Common myeloid progenitor, CD34-positive (primary cell): ENCODE measurements at regions not wholly inside any gene's neighbourhood (a gene's known extent, or its start where the extent isn't known, plus 50 kb on each side); places are given as distances from the start of the nearest gene placed in this dataset.
"Not testable (repeated sequence)": the region's sequence is repeated elsewhere in the genome, so short reads cannot be mapped to it uniquely, and the experiment has no call there.

Experiments
- CTCF ChIA-PET: fragments of 350-600 bp; sonication (Branson Sonifier 250); formaldehyde crosslinking; loops from one replicate; lab custom pipeline; 2021; ENCODE audit warnings: antibody characterized with exemption; lab: Charles Lee
- POLR2A ChIA-PET: fragments of 350-600 bp; sonication (Branson Sonifier 250); formaldehyde crosslinking; loops from one replicate; lab custom pipeline; 2021; ENCODE audit warnings: antibody characterized with exemption; lab: Charles Lee
- DNase-seq, 3 donors: peaks; one replicate each; pipeline versions ENCODE4 v3.0.0 to v3.0.0-alpha.2; 2013
- H3K27ac ChIP-seq, 2 experiments: 1 replicate in 1 of 2; 2 replicates in 1 of 2; pipeline ENCODE4 v1.7.0; 2013; ENCODE audit warnings: inconsistent platforms in 2 of 2, low read length in 2 of 2, mild to moderate bottlenecking in 2 of 2, low read depth in 1 of 2, moderate library complexity in 1 of 2; ENCODE audit not compliant: severe bottlenecking in 2 of 2, insufficient read depth in 1 of 2, poor library complexity in 1 of 2
- H3K27me3 ChIP-seq, 5 experiments: replicated peaks in 2 of 5; 1 replicate in 3 of 5; 2 replicates in 2 of 5; pipeline versions ENCODE4 v1.6.1 to v1.7.0; 2013; ENCODE audit warnings: low read length in 4 of 5, mild to moderate bottlenecking in 2 of 5, moderate library complexity in 2 of 5, inconsistent platforms in 1 of 5; ENCODE audit not compliant: insufficient read depth in 5 of 5, control insufficient read depth in 4 of 5
- H3K36me3 ChIP-seq, 4 experiments: 1 replicate in 2 of 4; 2 replicates in 2 of 4; pipeline versions ENCODE4 v1.6.1 to v1.7.0; 2013; ENCODE audit warnings: low read length in 3 of 4, control low read depth in 1 of 4, mild to moderate bottlenecking in 1 of 4; ENCODE audit not compliant: control insufficient read depth in 4 of 4, insufficient read depth in 4 of 4
- H3K4me1 ChIP-seq, 4 experiments: 1 replicate in 3 of 4; 2 replicates in 1 of 4; pipeline versions ENCODE4 v1.6.1 to v1.7.1; 2013; ENCODE audit warnings: low read length in 3 of 4, mild to moderate bottlenecking in 3 of 4, control low read depth in 1 of 4, inconsistent platforms in 1 of 4, moderate library complexity in 1 of 4; ENCODE audit not compliant: control insufficient read depth in 4 of 4, insufficient read depth in 4 of 4; ENCODE audit errors: control extremely low read depth in 1 of 4
- H3K4me3 ChIP-seq, 7 experiments: 1 replicate in 4 of 7; 2 replicates in 3 of 7; pipeline versions ENCODE4 v1.5.1 to v1.7.0; 2013; ENCODE audit warnings: mild to moderate bottlenecking in 7 of 7, low read length in 6 of 7, moderate library complexity in 6 of 7, inconsistent platforms in 2 of 7, low read depth in 2 of 7, control low read depth in 1 of 7; ENCODE audit not compliant: insufficient read depth in 4 of 7, control insufficient read depth in 1 of 7; ENCODE audit errors: extremely low read depth in 1 of 7
- H3K9me3 ChIP-seq, 5 experiments: 1 replicate in 4 of 5; 2 replicates in 1 of 5; pipeline versions ENCODE4 v1.6.1 to v1.7.1; 2013; ENCODE audit warnings: low read length in 4 of 5, mild to moderate bottlenecking in 2 of 5, inconsistent platforms in 1 of 5, low read depth in 1 of 5, moderate library complexity in 1 of 5; ENCODE audit not compliant: control insufficient read depth in 4 of 5, insufficient read depth in 2 of 5; ENCODE audit errors: control extremely low read depth in 1 of 5
- WGBS: methylation state at CpG from one replicate; pipeline ENCODE4 v1.1.5; 2013; ENCODE audit not compliant: insufficient coverage; 5-methylcytosine and 5-hydroxymethylcytosine counted together

GRCh38 chr13:37179645-37180044, 74.2 kb upstream of the CSNK1A1L start:
- H3K27me3 ChIP-seq = no peaks in the 10 kb centered on the region
- no peaks in the 10 kb centered on the region for H3K9me3 ChIP-seq
- no peaks in the 10 kb centered on the region for H3K36me3 ChIP-seq
- POLR2A ChIA-PET = no interaction called here
- DNase-seq = no peak
- H3K27ac ChIP-seq = no peak overlapping the region
- no peak overlapping the region for H3K4me3 ChIP-seq
- WGBS = no CpG with 5 or more reads among the region's 4 CpGs
- CTCF ChIA-PET = no interaction called here
- no peaks in the 10 kb centered on the region for H3K4me1 ChIP-seq

- POLR2A ChIA-PET = no interaction called here
- no peaks in the 10 kb centered on the region for H3K9me3 ChIP-seq
- H3K4me1 ChIP-seq = no peaks in the 10 kb centered on the region
- H3K36me3 ChIP-seq = no peaks in the 10 kb centered on the region
- H3K27me3 ChIP-seq = no peaks in the 10 kb centered on the region
- no peak overlapping the region for H3K4me3 ChIP-seq
- 100% methylated on average over 1 of the region's 3 CpGs for whole genome bisulfite sequencing
- H3K27ac ChIP-seq = no peak overlapping the region
- CTCF ChIA-PET = no interaction called here
- no peak for DNase-seq
These were observed 71.7 kb upstream of the CSNK1A1L start for GRCh38 chr13:37177125-37177524.

GRCh38 chr13:37175996-37176395, 70.5 kb upstream of the CSNK1A1L start:
- WGBS = 36% methylated on average over 1 of the region's 2 CpGs
- no peaks in the 10 kb centered on the region for H3K4me1 ChIP-seq
- H3K36me3 ChIP-seq = no peaks in the 10 kb centered on the region
- DNase-seq = no peak
- H3K9me3 ChIP-seq = no peaks in the 10 kb centered on the region
- no peak overlapping the region for H3K27ac ChIP-seq
- H3K27me3 ChIP-seq = no peaks in the 10 kb centered on the region
- ChIA-PET POLR2A (no interaction called here), CTCF (interaction anchor here (1.2 kb wide), 1 partner anchor 13 kb away, joined by 3 read pairs; no protein-coding TSS in a partner anchor)
- no peak overlapping the region for H3K4me3 ChIP-seq

- ChIA-PET POLR2A (no interaction called here), CTCF (no interaction called here)
- no peaks in the 10 kb centered on the region for H3K36me3 ChIP-seq
- H3K4me1 ChIP-seq = no peaks in the 10 kb centered on the region
- H3K27ac ChIP-seq = no peak overlapping the region
- no peak overlapping the region for H3K4me3 ChIP-seq
- H3K27me3 ChIP-seq = no peaks in the 10 kb centered on the region
- no peak for DNase-seq
- WGBS = 67% methylated on average over 2 of the region's 3 CpGs
- no peaks in the 10 kb centered on the region for H3K9me3 ChIP-seq
These were observed 67.8 kb upstream of the CSNK1A1L start for GRCh38 chr13:37173214-37173613.

- H3K27ac ChIP-seq, H3K4me3 ChIP-seq, DNase-seq, H3K27me3 ChIP-seq, POLR2A ChIA-PET, H3K9me3 ChIP-seq, H3K36me3 ChIP-seq, H3K4me1 ChIP-seq, CTCF ChIA-PET: not testable (repeated sequence)
- WGBS = 97% methylated on average over 7 of the region's 11 CpGs
These were observed 66.8 kb upstream of the CSNK1A1L start for GRCh38 chr13:37172226-37172625.

GRCh38 chr13:37168926-37169325, 63.5 kb upstream of the CSNK1A1L start:
- no peak overlapping the region for H3K27ac ChIP-seq
- no peaks in the 10 kb centered on the region for H3K9me3 ChIP-seq
- ChIA-PET POLR2A (no interaction called here), CTCF (no interaction called here)
- H3K4me3 ChIP-seq = no peak overlapping the region
- no peaks in the 10 kb centered on the region for H3K36me3 ChIP-seq
- DNase-seq = no peak
- no peaks in the 10 kb centered on the region for H3K4me1 ChIP-seq
- H3K27me3 ChIP-seq = no peaks in the 10 kb centered on the region

- H3K27ac ChIP-seq = no peak overlapping the region
- no peaks in the 10 kb centered on the region for H3K4me1 ChIP-seq
- no peaks in the 10 kb centered on the region for H3K9me3 ChIP-seq
- H3K36me3 ChIP-seq = no peaks in the 10 kb centered on the region
- POLR2A ChIA-PET = no interaction called here
- no peak for DNase-seq
- CTCF ChIA-PET = no interaction called here
- WGBS = 80% methylated on average over 1 of the region's 3 CpGs
- H3K27me3 ChIP-seq = no peaks in the 10 kb centered on the region
- no peak overlapping the region for H3K4me3 ChIP-seq
These were observed 62.7 kb upstream of the CSNK1A1L start for GRCh38 chr13:37168151-37168550.
